Mucosa of descending colon (tissue), 3 donors: ENCODE measurements at regions not wholly inside any gene's neighbourhood (a gene's known extent, or its start where the extent isn't known, plus 50 kb on each side); places are given as distances from the start of the nearest gene placed in this dataset.

Experiments
- ATAC-seq: fragments of 200-7000 bp; cut with Tn5 transposase; one replicate; pipeline ENCODE4 v1.9.1; 2020; ENCODE audit warnings: mild to moderate bottlenecking, moderate library complexity
- DNase-seq, 3 donors: peaks; one replicate each; pipeline ENCODE4 v3.0.0-alpha.2; 2020
- H3K36me3 ChIP-seq: fragments of 200-600 bp; one replicate; pipeline ENCODE4 v1.8.0; 2021; ENCODE audit warnings: low read depth, mild to moderate bottlenecking
- H3K4me1 ChIP-seq: fragments of 200-600 bp; one replicate; pipeline ENCODE4 v1.8.0; 2021; ENCODE audit warnings: low read depth, mild to moderate bottlenecking
- H3K4me3 ChIP-seq: fragments of 200-600 bp; one replicate; pipeline ENCODE4 v1.8.0; 2021; ENCODE audit warnings: mild to moderate bottlenecking
- H3K9me3 ChIP-seq: fragments of 200-600 bp; one replicate; pipeline ENCODE4 v1.8.0; 2021; ENCODE audit warnings: mild to moderate bottlenecking
- intact Hi-C, 2 donors: fragments of 100-400 bp; cut with DNase I in 1 of 2; cut with micrococcal nuclease in 1 of 2; formaldehyde crosslinking; loops; one replicate each; pipeline versions ENCODE4 v1.11.0 to v1.11.1; 2022; cut with DNase I, micrococcal nuclease
- TF ChIP-seq, protein P1 (sequence below): fragments of 200-600 bp; IDR thresholded peaks from one replicate; pipeline ENCODE4 v1.8.0; 2022; ENCODE audit warnings: antibody characterized with exemption, mild to moderate bottlenecking
- donor health status: DM: no; HTN: no; CAD: no; lungs with moderate emphysema.
- donor health status: DM: no; HTN: no; CAD: no.
- donor health status: DM: no; HTN: yes; CAD: no.

GRCh38 chr10:42942279-42942950 lies 134.5 kb upstream of the RET start:
- no peaks in the 10 kb centered on the region for H3K36me3 ChIP-seq
- H3K4me1 ChIP-seq: no peaks in the 10 kb centered on the region
- TF ChIP-seq, protein P1, sequence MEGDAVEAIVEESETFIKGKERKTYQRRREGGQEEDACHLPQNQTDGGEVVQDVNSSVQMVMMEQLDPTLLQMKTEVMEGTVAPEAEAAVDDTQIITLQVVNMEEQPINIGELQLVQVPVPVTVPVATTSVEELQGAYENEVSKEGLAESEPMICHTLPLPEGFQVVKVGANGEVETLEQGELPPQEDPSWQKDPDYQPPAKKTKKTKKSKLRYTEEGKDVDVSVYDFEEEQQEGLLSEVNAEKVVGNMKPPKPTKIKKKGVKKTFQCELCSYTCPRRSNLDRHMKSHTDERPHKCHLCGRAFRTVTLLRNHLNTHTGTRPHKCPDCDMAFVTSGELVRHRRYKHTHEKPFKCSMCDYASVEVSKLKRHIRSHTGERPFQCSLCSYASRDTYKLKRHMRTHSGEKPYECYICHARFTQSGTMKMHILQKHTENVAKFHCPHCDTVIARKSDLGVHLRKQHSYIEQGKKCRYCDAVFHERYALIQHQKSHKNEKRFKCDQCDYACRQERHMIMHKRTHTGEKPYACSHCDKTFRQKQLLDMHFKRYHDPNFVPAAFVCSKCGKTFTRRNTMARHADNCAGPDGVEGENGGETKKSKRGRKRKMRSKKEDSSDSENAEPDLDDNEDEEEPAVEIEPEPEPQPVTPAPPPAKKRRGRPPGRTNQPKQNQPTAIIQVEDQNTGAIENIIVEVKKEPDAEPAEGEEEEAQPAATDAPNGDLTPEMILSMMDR: no peak
- intact Hi-C loops: no loop called here
- no peak for ATAC-seq
- DNase-seq: no peak
- no peaks in the 10 kb centered on the region for H3K9me3 ChIP-seq
- H3K4me3 ChIP-seq: no peak overlapping the region

GRCh38 chr10:42943025-42943818 lies 133.6 kb upstream of the RET start:
- TF ChIP-seq, protein P1: no peak
- H3K36me3 ChIP-seq: no peaks in the 10 kb centered on the region
- no peak overlapping the region for H3K4me3 ChIP-seq
- intact Hi-C loops: no loop called here
- H3K9me3 ChIP-seq: no peaks in the 10 kb centered on the region
- ATAC-seq (no peak), DNase-seq (no peak)
- no peaks in the 10 kb centered on the region for H3K4me1 ChIP-seq

DNA sequence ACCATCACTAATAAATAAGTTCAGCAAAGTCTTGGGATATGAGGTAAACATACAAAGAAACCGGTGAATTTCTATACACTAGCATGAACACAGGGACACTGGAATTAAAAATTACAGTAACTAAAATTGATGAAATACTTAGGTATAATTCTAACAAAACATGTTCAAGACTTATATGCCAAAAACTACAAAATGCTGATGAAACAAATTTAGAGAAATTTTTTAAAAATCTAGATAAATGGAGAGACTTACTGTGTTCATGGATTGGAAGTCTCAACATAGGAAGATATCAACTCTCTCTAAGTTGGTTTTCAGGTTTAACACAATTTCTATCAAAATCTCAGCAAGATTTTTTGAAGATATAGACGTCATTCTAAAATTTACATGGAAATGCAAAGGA lies 128.8 kb upstream of the RET start:
- Histone ChIP-seq H3K36me3 (no peaks in the 10 kb centered on the region), H3K9me3 (no peaks in the 10 kb centered on the region), H3K4me3 (no peak overlapping the region), H3K4me1 (no peaks in the 10 kb centered on the region)
- intact Hi-C loops: no loop called here
- ATAC-seq (no peak), DNase-seq (no peak)
- TF ChIP-seq, protein P1: no peak

- DNase-seq (no peak), ATAC-seq (no peak)
- H3K4me1 ChIP-seq: no peaks in the 10 kb centered on the region
- no peaks in the 10 kb centered on the region for H3K36me3 ChIP-seq
- intact Hi-C loops: no loop called here
- no peak overlapping the region for H3K4me3 ChIP-seq
- TF ChIP-seq, protein P1: no peak
- no peaks in the 10 kb centered on the region for H3K9me3 ChIP-seq
Measured at GRCh38 chr10:42949287-42949686, 127.6 kb upstream of the RET start.

- no peaks in the 10 kb centered on the region for H3K9me3 ChIP-seq
- DNase-seq: peak in 2 of 3 donors; percentile 10 to 26
- no peak for ATAC-seq
- no peaks in the 10 kb centered on the region for H3K36me3 ChIP-seq
- TF ChIP-seq, protein P1: no peak
- no peaks in the 10 kb centered on the region for H3K4me1 ChIP-seq
- H3K4me3 ChIP-seq: no peak overlapping the region
- intact Hi-C loops: no loop called here
Measured at GRCh38 chr10:42950606-42951485, 126.0 kb upstream of the RET start.
